ENCODE measurements at regions not wholly inside any gene's neighbourhood (a gene's known extent, or its start where the extent isn't known, plus 50 kb on each side); places are given as distances from the start of the nearest gene placed in this dataset.

DNA sequence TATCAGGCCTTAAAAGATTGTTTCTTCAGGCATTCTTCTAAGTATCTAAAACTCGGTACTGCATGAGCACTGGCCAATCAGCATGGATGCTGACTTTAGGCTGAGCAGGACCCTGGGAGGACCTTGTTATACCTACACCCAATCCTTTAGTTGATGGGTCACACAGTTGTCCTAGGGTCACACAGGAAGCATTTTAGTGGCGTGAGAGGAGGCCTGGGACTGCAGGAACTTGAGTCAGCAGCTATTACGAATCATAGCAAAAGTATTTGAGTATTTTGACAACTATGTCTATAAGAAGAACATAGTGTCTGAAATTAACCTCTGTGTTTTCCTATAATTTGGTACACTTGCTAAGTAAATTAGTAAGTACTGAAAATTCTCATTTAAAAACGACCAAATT is 741.4 kb downstream of the HACE1 start:
- no peak overlapping the region for H3K9ac ChIP-seq (ENCODE audit: insufficient read depth, low read depth, low read length)
- DNase-seq (ENCODE audit: low spot score) (no peak), ATAC-seq (no peak), FAIRE-seq (no peak)
- ChIA-PET POLR2A (no interaction called here), CTCF (ENCODE audit: low intra/inter-chr PET ratio, low total read pairs) (no interaction called here)
- H3K79me2 ChIP-seq (ENCODE audit: insufficient read depth, low read length) = no peaks in the 10 kb centered on the region
- under 1% methylated on average over 4 of the region's 4 CpGs for WGBS (ENCODE audit: low lambda C conversion rate)
- H2AFZ ChIP-seq (ENCODE audit: low read length) = no peak overlapping the region
- H3K27ac ChIP-seq (ENCODE audit: extremely low read length, insufficient read depth, low read length) = no peak overlapping the region
- H3K27me3 ChIP-seq (ENCODE audit: control insufficient read depth in 1 of 2, insufficient read depth in 2 of 2, low read length in 2 of 2) = no peaks in the 10 kb centered on the region
- no peak overlapping the region for H3K4me2 ChIP-seq (ENCODE audit: low read depth, low read length)
- in situ Hi-C loops (cut with HindIII; ENCODE audit: extremely low pct_ligation_motif_present, low pct_unique_long_range_greater_than_20kb) (no loop called here), intact Hi-C loops (cut with micrococcal nuclease; ENCODE audit: unreplicated experiment) (no loop called here)
- no peaks in the 10 kb centered on the region for H3K36me3 ChIP-seq (replicated peaks in 1 of 2; ENCODE audit: control insufficient read depth in 1 of 2, insufficient read depth in 2 of 2, low read length in 2 of 2)
- no peak overlapping the region for H3K4me3 ChIP-seq (replicated peaks in 1 of 3; ENCODE audit: insufficient read depth in 1 of 3, low read depth in 2 of 3, low read length in 3 of 3)
- BruUV-seq (replicated peaks) = no TSS peak
- H3K9me3 ChIP-seq (ENCODE audit: low read length) = no peaks in the 10 kb centered on the region
- no peaks in the 10 kb centered on the region for H4K20me1 ChIP-seq (ENCODE audit: insufficient read depth, low read length)
- H3K4me1 ChIP-seq (ENCODE audit: insufficient read depth, low read length) = no peaks in the 10 kb centered on the region
- TF ChIP-seq, protein P1, sequence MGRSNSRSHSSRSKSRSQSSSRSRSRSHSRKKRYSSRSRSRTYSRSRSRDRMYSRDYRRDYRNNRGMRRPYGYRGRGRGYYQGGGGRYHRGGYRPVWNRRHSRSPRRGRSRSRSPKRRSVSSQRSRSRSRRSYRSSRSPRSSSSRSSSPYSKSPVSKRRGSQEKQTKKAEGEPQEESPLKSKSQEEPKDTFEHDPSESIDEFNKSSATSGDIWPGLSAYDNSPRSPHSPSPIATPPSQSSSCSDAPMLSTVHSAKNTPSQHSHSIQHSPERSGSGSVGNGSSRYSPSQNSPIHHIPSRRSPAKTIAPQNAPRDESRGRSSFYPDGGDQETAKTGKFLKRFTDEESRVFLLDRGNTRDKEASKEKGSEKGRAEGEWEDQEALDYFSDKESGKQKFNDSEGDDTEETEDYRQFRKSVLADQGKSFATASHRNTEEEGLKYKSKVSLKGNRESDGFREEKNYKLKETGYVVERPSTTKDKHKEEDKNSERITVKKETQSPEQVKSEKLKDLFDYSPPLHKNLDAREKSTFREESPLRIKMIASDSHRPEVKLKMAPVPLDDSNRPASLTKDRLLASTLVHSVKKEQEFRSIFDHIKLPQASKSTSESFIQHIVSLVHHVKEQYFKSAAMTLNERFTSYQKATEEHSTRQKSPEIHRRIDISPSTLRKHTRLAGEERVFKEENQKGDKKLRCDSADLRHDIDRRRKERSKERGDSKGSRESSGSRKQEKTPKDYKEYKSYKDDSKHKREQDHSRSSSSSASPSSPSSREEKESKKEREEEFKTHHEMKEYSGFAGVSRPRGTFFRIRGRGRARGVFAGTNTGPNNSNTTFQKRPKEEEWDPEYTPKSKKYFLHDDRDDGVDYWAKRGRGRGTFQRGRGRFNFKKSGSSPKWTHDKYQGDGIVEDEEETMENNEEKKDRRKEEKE (IDR thresholded peaks at IDR 0.05) = no peak
- TF ChIP-seq, protein P2, sequence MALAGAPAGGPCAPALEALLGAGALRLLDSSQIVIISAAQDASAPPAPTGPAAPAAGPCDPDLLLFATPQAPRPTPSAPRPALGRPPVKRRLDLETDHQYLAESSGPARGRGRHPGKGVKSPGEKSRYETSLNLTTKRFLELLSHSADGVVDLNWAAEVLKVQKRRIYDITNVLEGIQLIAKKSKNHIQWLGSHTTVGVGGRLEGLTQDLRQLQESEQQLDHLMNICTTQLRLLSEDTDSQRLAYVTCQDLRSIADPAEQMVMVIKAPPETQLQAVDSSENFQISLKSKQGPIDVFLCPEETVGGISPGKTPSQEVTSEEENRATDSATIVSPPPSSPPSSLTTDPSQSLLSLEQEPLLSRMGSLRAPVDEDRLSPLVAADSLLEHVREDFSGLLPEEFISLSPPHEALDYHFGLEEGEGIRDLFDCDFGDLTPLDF (CRISPR knock-in tag; IDR thresholded peaks at IDR 0.05) = no peak
- TF ChIP-seq ZNF564 (CRISPR knock-in tag; IDR thresholded peaks at IDR 0.05) (no peak), ZNF251 (CRISPR knock-in tag; IDR thresholded peaks at IDR 0.05) (no peak), SUZ12 (IDR thresholded peaks at IDR 0.05; ENCODE audit: low read depth, low read length) (no peak), ATF2 (CRISPR knock-in tag; IDR thresholded peaks at IDR 0.05) (no peak), HDAC6 (IDR thresholded peaks at IDR 0.05; ENCODE audit: low read depth, low read length) (no peak), ZNF883 (CRISPR knock-in tag; IDR thresholded peaks at IDR 0.05; ENCODE audit: not compliant biosample characterization) (no peak), SRSF9 (IDR thresholded peaks at IDR 0.05; ENCODE audit: borderline replicate concordance, insufficient read depth, low read depth, low read length, poor library complexity, severe bottlenecking) (no peak)
- TF ChIP-seq, protein P3, sequence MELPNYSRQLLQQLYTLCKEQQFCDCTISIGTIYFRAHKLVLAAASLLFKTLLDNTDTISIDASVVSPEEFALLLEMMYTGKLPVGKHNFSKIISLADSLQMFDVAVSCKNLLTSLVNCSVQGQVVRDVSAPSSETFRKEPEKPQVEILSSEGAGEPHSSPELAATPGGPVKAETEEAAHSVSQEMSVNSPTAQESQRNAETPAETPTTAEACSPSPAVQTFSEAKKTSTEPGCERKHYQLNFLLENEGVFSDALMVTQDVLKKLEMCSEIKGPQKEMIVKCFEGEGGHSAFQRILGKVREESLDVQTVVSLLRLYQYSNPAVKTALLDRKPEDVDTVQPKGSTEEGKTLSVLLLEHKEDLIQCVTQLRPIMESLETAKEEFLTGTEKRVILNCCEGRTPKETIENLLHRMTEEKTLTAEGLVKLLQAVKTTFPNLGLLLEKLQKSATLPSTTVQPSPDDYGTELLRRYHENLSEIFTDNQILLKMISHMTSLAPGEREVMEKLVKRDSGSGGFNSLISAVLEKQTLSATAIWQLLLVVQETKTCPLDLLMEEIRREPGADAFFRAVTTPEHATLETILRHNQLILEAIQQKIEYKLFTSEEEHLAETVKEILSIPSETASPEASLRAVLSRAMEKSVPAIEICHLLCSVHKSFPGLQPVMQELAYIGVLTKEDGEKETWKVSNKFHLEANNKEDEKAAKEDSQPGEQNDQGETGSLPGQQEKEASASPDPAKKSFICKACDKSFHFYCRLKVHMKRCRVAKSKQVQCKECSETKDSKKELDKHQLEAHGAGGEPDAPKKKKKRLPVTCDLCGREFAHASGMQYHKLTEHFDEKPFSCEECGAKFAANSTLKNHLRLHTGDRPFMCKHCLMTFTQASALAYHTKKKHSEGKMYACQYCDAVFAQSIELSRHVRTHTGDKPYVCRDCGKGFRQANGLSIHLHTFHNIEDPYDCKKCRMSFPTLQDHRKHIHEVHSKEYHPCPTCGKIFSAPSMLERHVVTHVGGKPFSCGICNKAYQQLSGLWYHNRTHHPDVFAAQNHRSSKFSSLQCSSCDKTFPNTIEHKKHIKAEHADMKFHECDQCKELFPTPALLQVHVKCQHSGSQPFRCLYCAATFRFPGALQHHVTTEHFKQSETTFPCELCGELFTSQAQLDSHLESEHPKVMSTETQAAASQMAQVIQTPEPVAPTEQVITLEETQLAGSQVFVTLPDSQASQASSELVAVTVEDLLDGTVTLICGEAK (IDR thresholded peaks at IDR 0.05) = no peak
- TF ChIP-seq, protein P3 (CRISPR knock-in tag; IDR thresholded peaks at IDR 0.05) = no peak

All from HepG2 (cell line).